Testis (tissue), 2 donors: ENCODE measurements at regions not wholly inside any gene's neighbourhood (a gene's known extent, or its start where the extent isn't known, plus 50 kb on each side); places are given as distances from the start of the nearest gene placed in this dataset.

Experiments
- DNase-seq: peaks from one replicate; pipeline ENCODE4 v3.0.0-alpha.2; 2019
- H3K27ac ChIP-seq, 2 donors: fragments of 200-600 bp; sonication (generic); one replicate each; pipeline ENCODE4 v1.5.1; 2019
- H3K27me3 ChIP-seq: fragments of 200-600 bp; sonication (generic); one replicate; pipeline ENCODE4 v1.5.1; 2019
- H3K36me3 ChIP-seq: fragments of 200-600 bp; sonication (generic); one replicate; pipeline ENCODE4 v1.5.1; 2017; ENCODE audit warnings: low read depth; ENCODE audit errors: missing control alignments
- H3K4me1 ChIP-seq: fragments of 200-600 bp; sonication (generic); one replicate; pipeline ENCODE4 v1.5.1; 2019
- H3K4me3 ChIP-seq, 2 donors: fragments of 200-600 bp; sonication (generic); one replicate each; pipeline ENCODE4 v1.5.1; 2017 to 2019
- H3K9me3 ChIP-seq: fragments of 200-600 bp; sonication (generic); one replicate; pipeline ENCODE4 v1.5.1; 2017
- CTCF ChIP-seq, 3 experiments: fragments of 450-650 bp in 2 of 3; fragments of 200-600 bp in 1 of 3; sonication (generic) in 1 of 3; IDR thresholded peaks; one replicate each; pipeline ENCODE4 v1.5.1; 2016 to 2019; ENCODE audit warnings: antibody characterized with exemption in 3 of 3, mild to moderate bottlenecking in 2 of 3, moderate library complexity in 1 of 3
- POLR2A ChIP-seq: fragments of 450-650 bp; IDR thresholded peaks from one replicate; pipeline ENCODE4 v1.6.1; 2017; ENCODE audit warnings: antibody characterized with exemption, mild to moderate bottlenecking, moderate library complexity
- WGBS, 2 donors: methylation state at CpG; one replicate each; pipeline ENCODE4 v1.1.5; 2018; 5-methylcytosine and 5-hydroxymethylcytosine counted together
- intact Hi-C: fragments of 100-400 bp; cut with DNase I; formaldehyde crosslinking; loops from one replicate; pipeline ENCODE4 v1.15.1; 2023; ENCODE audit warnings: low total_unique reads

- no peaks in the 10 kb centered on the region for H3K4me1 ChIP-seq
- no peaks in the 10 kb centered on the region for H3K27me3 ChIP-seq
- intact Hi-C loops: no loop called here
- no peaks in the 10 kb centered on the region for H3K36me3 ChIP-seq
- no peaks in the 10 kb centered on the region for H3K9me3 ChIP-seq
- WGBS, 2 donors: 12 to 22% methylated on average over 1 of the region's 1 CpG
- no peak overlapping the region for H3K4me3 ChIP-seq
- no peak for DNase-seq
- TF ChIP-seq CTCF (IDR thresholded peaks at IDR 0.05) (no peak), POLR2A (no peak)
- no peak overlapping the region for H3K27ac ChIP-seq
Observed at GRCh38 chr17:36696805-36697204, 95.4 kb downstream of the MRM1 start.

DNA sequence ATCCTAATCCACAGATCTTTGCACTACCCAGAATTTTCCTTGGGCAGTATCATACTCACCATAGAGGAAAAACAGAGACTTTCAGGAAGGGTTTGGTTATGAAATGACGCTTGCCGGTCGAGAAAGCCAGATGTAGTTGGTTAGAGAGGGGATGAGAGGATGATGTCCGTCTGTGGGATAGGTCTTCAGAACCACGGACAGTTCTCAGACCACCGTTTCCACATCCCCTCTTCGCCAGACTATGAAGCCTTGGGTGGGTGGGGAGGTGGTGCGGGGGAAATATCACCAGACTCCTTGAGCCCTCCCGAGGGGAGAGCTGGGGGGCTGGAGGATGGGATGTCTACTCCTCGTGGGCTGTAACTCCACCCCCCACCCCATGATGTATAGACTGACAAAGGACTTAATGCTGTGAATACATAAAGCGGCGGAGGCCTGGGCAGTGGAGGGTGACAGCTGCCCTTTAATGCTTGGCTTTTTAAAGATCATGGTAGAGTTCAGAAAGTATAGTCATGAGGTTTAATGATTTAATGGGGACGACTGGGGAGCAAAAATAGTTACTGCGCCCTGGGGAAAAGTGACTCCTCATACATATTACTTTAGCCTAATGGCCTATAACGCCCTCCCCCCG is 96.6 kb downstream of the MRM1 start:
- Histone ChIP-seq H3K27me3 (no peaks in the 10 kb centered on the region), H3K9me3 (no peaks in the 10 kb centered on the region), H3K4me3 (no peak overlapping the region), H3K4me1 (no peaks in the 10 kb centered on the region), H3K36me3 (no peaks in the 10 kb centered on the region), H3K27ac (no peak overlapping the region)
- intact Hi-C loops: no loop called here
- DNase-seq: peak; percentile 18
- TF ChIP-seq POLR2A (no peak), CTCF (IDR thresholded peaks at IDR 0.05) (no peak)
- WGBS, 2 donors: 29 to 35% methylated on average over 16 of the region's 16 CpGs

GRCh38 chr17:36701429-36702099 is 100.2 kb downstream of the MRM1 start:
- Histone ChIP-seq H3K36me3 (no peaks in the 10 kb centered on the region), H3K27me3 (no peaks in the 10 kb centered on the region), H3K9me3 (no peaks in the 10 kb centered on the region), H3K27ac (no peak overlapping the region), H3K4me3 (no peak overlapping the region), H3K4me1 (no peaks in the 10 kb centered on the region)
- 82 to 86% methylated on average over 13 of the region's 13 CpGs for WGBS, 2 donors
- no peak for DNase-seq
- intact Hi-C loops: no loop called here
- TF ChIP-seq POLR2A (no peak), CTCF (IDR thresholded peaks at IDR 0.05) (no peak)

- TF ChIP-seq POLR2A (no peak), CTCF (IDR thresholded peaks at IDR 0.05) (no peak)
- no peaks in the 10 kb centered on the region for H3K27me3 ChIP-seq
- no peaks in the 10 kb centered on the region for H3K36me3 ChIP-seq
- 18 to 50% methylated on average over 1 of the region's 1 CpG for WGBS, 2 donors
- H3K4me1 ChIP-seq: no peaks in the 10 kb centered on the region
- H3K9me3 ChIP-seq: no peaks in the 10 kb centered on the region
- no peak for DNase-seq
- H3K27ac ChIP-seq: no peak overlapping the region
- intact Hi-C loops: no loop called here
- H3K4me3 ChIP-seq: no peak overlapping the region
Observed at GRCh38 chr17:36702636-36703035, 101.3 kb downstream of the MRM1 start.

DNA sequence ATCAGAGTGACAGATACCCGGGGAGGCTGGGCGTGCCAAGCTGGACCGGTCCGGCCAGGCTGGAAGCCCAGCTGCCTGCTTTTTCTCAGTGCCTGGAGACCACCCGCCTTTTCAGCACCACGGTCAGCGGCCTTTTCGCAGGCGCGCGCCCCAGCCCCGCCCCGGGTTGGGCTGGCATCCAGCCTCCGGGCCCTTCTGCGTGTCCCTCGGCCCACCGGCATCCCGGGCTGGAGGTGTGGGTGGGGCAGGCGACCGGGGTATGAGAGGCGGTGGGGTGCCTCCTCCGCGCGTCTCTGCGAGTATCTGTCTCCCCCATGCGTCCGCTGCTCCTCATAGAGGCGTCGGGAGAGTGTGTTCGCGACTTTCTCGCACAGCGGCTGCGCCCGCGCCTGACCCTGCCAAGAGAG is 102.5 kb downstream of the MRM1 start:
- peak; percentile 60 for DNase-seq
- 0 to 3% methylated on average over 3 to 32 of the region's 36 CpGs for WGBS, 2 donors
- no peaks in the 10 kb centered on the region for H3K36me3 ChIP-seq
- H3K27me3 ChIP-seq: no peaks in the 10 kb centered on the region
- TF ChIP-seq POLR2A: no peak
- no peak for TF ChIP-seq CTCF (IDR thresholded peaks at IDR 0.05)
- H3K4me3 ChIP-seq: peak overlapping the region in 1 of 2 donors; percentile 23
- H3K9me3 ChIP-seq: no peaks in the 10 kb centered on the region
- H3K27ac ChIP-seq: no peak overlapping the region
- intact Hi-C loops: no loop called here
- no peaks in the 10 kb centered on the region for H3K4me1 ChIP-seq
